K562 (cell line): ENCODE measurements at regions not wholly inside any gene's neighbourhood (a gene's known extent, or its start where the extent isn't known, plus 50 kb on each side); places are given as distances from the start of the nearest gene placed in this dataset.

Experiments
- CTCF ChIP-seq, 3 experiments: IDR thresholded peaks in 2 of 3; conservative IDR thresholded peaks in 1 of 3; 2 replicates each; pipeline ENCODE4 v1.5.1; 2011 to 2012; ENCODE audit warnings: low read length in 3 of 3, mild to moderate bottlenecking in 3 of 3, control low read depth in 2 of 3, improper control_type of control experiment in 1 of 3, inconsistent platforms in 1 of 3, low read depth in 1 of 3, mixed read lengths in 1 of 3, moderate library complexity in 1 of 3; ENCODE audit not compliant: insufficient read depth in 2 of 3
- HDAC8 ChIP-seq: fragments of 450-650 bp; IDR thresholded peaks from 2 replicates; pipeline ENCODE4 v1.6.1; 2016; ENCODE audit warnings: mild to moderate bottlenecking, missing genetic modification characterization, moderate library complexity, missing compliant biosample characterization
- KDM1A ChIP-seq, 2 experiments: fragments of 450-650 bp; IDR thresholded peaks; 2 replicates each; pipeline ENCODE4 v1.6.1; 2016; ENCODE audit warnings: mild to moderate bottlenecking in 2 of 2
- PML ChIP-seq: IDR thresholded peaks from 2 replicates; pipeline ENCODE4 v1.6.1; 2012; ENCODE audit warnings: low read length, inconsistent platforms
- RBM22 ChIP-seq: fragments of 200-400 bp; formaldehyde crosslinking; IDR thresholded peaks from 2 replicates; pipeline ENCODE4 v1.6.1; 2018; ENCODE audit warnings: low read length, low read depth; ENCODE audit not compliant: poor library complexity, severe bottlenecking

DNA sequence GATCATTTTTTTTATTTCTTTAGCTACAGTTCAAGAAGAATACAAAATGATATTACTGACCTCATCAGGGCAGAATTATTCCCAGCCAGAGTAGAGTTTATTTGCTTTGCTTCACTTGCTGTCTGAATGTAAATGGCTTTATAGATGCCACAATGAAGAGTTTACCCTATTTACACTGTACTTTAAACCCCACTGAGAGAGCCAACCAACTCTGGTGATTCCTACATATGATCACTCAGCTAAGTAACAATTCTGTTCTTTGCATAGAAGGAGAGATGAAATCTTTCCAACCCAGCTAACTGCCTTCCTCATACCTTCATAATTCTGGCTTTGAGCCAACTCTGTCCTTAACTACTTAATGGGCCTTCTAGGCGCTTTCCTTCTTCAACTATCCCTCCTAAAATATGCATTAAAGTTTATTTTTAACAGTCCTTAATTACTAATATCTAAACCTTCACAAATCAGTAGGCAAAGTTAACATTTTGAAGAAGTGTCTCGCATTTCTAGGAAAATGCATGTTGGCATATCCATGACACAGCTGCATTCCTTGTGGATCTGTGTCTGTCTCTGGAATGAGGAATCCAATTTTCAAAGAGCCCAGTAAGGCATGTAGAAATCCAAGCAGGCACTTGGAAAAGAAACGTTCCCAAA is 284.8 kb upstream of the GRAMD2B start:
- TF ChIP-seq CTCF (IDR thresholded peaks at IDR 0.05 in 2 of 3, conservative IDR thresholded peaks at IDR 0.05 in 1 of 3; ENCODE audit: insufficient read depth in 2 of 3, low read depth in 1 of 3, low read length in 3 of 3) = no peak
- TF ChIP-seq KDM1A (IDR thresholded peaks at IDR 0.05) = no peak
- TF ChIP-seq HDAC8 = no peak
- TF ChIP-seq RBM22 = no peak
- no peak for TF ChIP-seq PML
